T-cell (primary cell): ENCODE measurements at regions not wholly inside any gene's neighbourhood (a gene's known extent, or its start where the extent isn't known, plus 50 kb on each side); places are given as distances from the start of the nearest gene placed in this dataset.

Source experiments
- ATAC-seq, 4 experiments: fragments of 200-7000 bp in 3 of 4; fragments of 150-1000 bp in 1 of 4; cut with Tn5 transposase; replicated peaks in 1 of 4; 1 replicate in 3 of 4; 2 replicates in 1 of 4; pipeline ENCODE4 v1.10.0; 2021; ENCODE audit warnings: moderate library complexity in 3 of 4, mild to moderate bottlenecking in 2 of 4, moderate number of reproducible peaks in 1 of 4
- CTCF ChIA-PET, 2 donors: fragments of 300-600 bp; sonication (Branson Sonifier 250); formaldehyde crosslinking; loops; one replicate each; lab custom pipeline; 2022; ENCODE audit warnings: antibody characterized with exemption in 2 of 2; lab: Charles Lee
- POLR2A ChIA-PET, 2 donors: fragments of 300-600 bp; sonication (Branson Sonifier 250); formaldehyde crosslinking; loops; one replicate each; lab custom pipeline; 2022; ENCODE audit warnings: antibody characterized with exemption in 2 of 2; lab: Charles Lee
- DNase-seq, 35 experiments: peaks; one replicate each; pipeline versions ENCODE4 v3.0.0 to v3.0.0-alpha.2; 2013 to 2023
- H3K27ac ChIP-seq: one replicate; pipeline ENCODE4 v1.5.1; 2013; ENCODE audit warnings: low read length
- H3K27me3 ChIP-seq, 2 experiments: replicated peaks in 1 of 2; 1 replicate in 1 of 2; 2 replicates in 1 of 2; pipeline versions ENCODE4 v1.6.1 to v1.7.0; 2013; ENCODE audit warnings: low read length in 1 of 2, mixed read lengths in 1 of 2; ENCODE audit not compliant: control insufficient read depth in 2 of 2, insufficient read depth in 2 of 2; ENCODE audit errors: extremely low read depth in 1 of 2
- H3K36me3 ChIP-seq, 2 donors: 1 replicate in 1 of 2; 2 replicates in 1 of 2; pipeline versions ENCODE4 v1.6.1 to v1.7.0; 2013; ENCODE audit warnings: low read length in 1 of 2; ENCODE audit not compliant: control insufficient read depth in 2 of 2, insufficient read depth in 1 of 2; ENCODE audit errors: extremely low read depth in 1 of 2
- H3K4me1 ChIP-seq, 2 experiments: 1 replicate in 1 of 2; 2 replicates in 1 of 2; pipeline versions ENCODE4 v1.6.1 to v1.7.0; 2013; ENCODE audit warnings: low read length in 2 of 2, mixed read lengths in 1 of 2; ENCODE audit not compliant: insufficient read depth in 2 of 2, control insufficient read depth in 1 of 2; ENCODE audit errors: extremely low read depth in 1 of 2
- H3K4me3 ChIP-seq, 2 donors: 1 replicate in 1 of 2; 2 replicates in 1 of 2; pipeline versions ENCODE4 v1.5.1 to v1.7.0; 2013; ENCODE audit warnings: mild to moderate bottlenecking in 2 of 2, low read length in 1 of 2, moderate library complexity in 1 of 2; ENCODE audit not compliant: control insufficient read depth in 1 of 2; ENCODE audit errors: extremely low read depth in 1 of 2
- H3K9me3 ChIP-seq: 2 replicates; pipeline ENCODE4 v1.7.0; 2013
- H3K27ac Mint-ChIP-seq, 2 donors: one replicate each; pipeline ENCODE4 v1.8.0; 2020 to 2021; ENCODE audit warnings: mild to moderate bottlenecking in 2 of 2, mixed read lengths in 2 of 2
- H3K27me3 Mint-ChIP-seq, 2 donors: one replicate each; pipeline ENCODE4 v1.8.0; 2021 to 2022; ENCODE audit warnings: mixed read lengths in 2 of 2
- H3K36me3 Mint-ChIP-seq: one replicate; pipeline ENCODE4 v1.8.0; 2021; ENCODE audit warnings: mixed read lengths
- H3K4me1 Mint-ChIP-seq, 3 donors: one replicate each; pipeline ENCODE4 v1.8.0; 2020 to 2022; ENCODE audit warnings: mixed read lengths in 3 of 3, mild to moderate bottlenecking in 1 of 3
- H3K4me3 Mint-ChIP-seq, 3 donors: one replicate each; pipeline ENCODE4 v1.8.0; 2020 to 2022; ENCODE audit warnings: mild to moderate bottlenecking in 3 of 3, mixed read lengths in 3 of 3, moderate library complexity in 3 of 3
- H3K9me3 Mint-ChIP-seq, 3 donors: one replicate each; pipeline ENCODE4 v1.8.0; 2020 to 2022; ENCODE audit warnings: mixed read lengths in 3 of 3
- WGBS: methylation state at CpG from one replicate; pipeline ENCODE4 v1.1.5; 2013; ENCODE audit warnings: missing lambda C conversion rate; ENCODE audit not compliant: insufficient coverage; 5-methylcytosine and 5-hydroxymethylcytosine counted together

GRCh38 chr2:122471753-122472152, 716.3 kb downstream of the TSN start:
- no peak overlapping the region for H3K27ac Mint-ChIP-seq
- Histone ChIP-seq H3K36me3 (no peaks in the 10 kb centered on the region), H3K4me3 (no peak overlapping the region), H3K27me3 (no peaks in the 10 kb centered on the region), H3K9me3 (no peaks in the 10 kb centered on the region), H3K4me1 (no peaks in the 10 kb centered on the region), H3K27ac (no peak overlapping the region)
- POLR2A ChIA-PET, result no interaction called here
- no peaks in the 10 kb centered on the region for H3K4me1 Mint-ChIP-seq
- H3K9me3 Mint-ChIP-seq, result peaks cover 0 to 9% (median 0%) of the 10 kb centered on the region in 3 donors
- no peak for ATAC-seq
- H3K27me3 Mint-ChIP-seq, result no peaks in the 10 kb centered on the region
- no peaks in the 10 kb centered on the region for H3K36me3 Mint-ChIP-seq
- no peak overlapping the region for H3K4me3 Mint-ChIP-seq
- no peak for DNase-seq
- CTCF ChIA-PET, result no interaction called here

- H3K27ac Mint-ChIP-seq, result no peak overlapping the region
- Histone ChIP-seq H3K9me3 (no peaks in the 10 kb centered on the region), H3K4me3 (no peak overlapping the region), H3K4me1 (no peaks in the 10 kb centered on the region), H3K27me3 (no peaks in the 10 kb centered on the region), H3K36me3 (no peaks in the 10 kb centered on the region), H3K27ac (no peak overlapping the region)
- ATAC-seq, result no peak
- H3K27me3 Mint-ChIP-seq, result no peaks in the 10 kb centered on the region
- peaks cover 0 to 7% (median 7%) of the 10 kb centered on the region in 3 donors for H3K9me3 Mint-ChIP-seq
- H3K4me3 Mint-ChIP-seq, result no peak overlapping the region
- H3K4me1 Mint-ChIP-seq, result no peaks in the 10 kb centered on the region
- no peak for DNase-seq
- WGBS, result 86% methylated on average over 1 of the region's 2 CpGs
- H3K36me3 Mint-ChIP-seq, result no peaks in the 10 kb centered on the region
- ChIA-PET POLR2A (no interaction called here), CTCF (no interaction called here)
Observed at GRCh38 chr2:122478117-122478516, 722.7 kb downstream of the TSN start.

GRCh38 chr2:122478771-122479170, 723.3 kb downstream of the TSN start:
- H3K4me3 Mint-ChIP-seq, result no peak overlapping the region
- Histone ChIP-seq H3K27me3 (no peaks in the 10 kb centered on the region), H3K27ac (no peak overlapping the region), H3K4me1 (no peaks in the 10 kb centered on the region), H3K9me3 (no peaks in the 10 kb centered on the region), H3K4me3 (no peak overlapping the region), H3K36me3 (no peaks in the 10 kb centered on the region)
- CTCF ChIA-PET, result no interaction called here
- DNase-seq, result no peak
- H3K4me1 Mint-ChIP-seq, result no peaks in the 10 kb centered on the region
- no peak for ATAC-seq
- H3K36me3 Mint-ChIP-seq, result no peaks in the 10 kb centered on the region
- H3K9me3 Mint-ChIP-seq, result peaks cover 0 to 10% (median 9%) of the 10 kb centered on the region in 3 donors
- no peak overlapping the region for H3K27ac Mint-ChIP-seq
- whole genome bisulfite sequencing, result no CpG with 5 or more reads among the region's 2 CpGs
- POLR2A ChIA-PET, result no interaction called here
- no peaks in the 10 kb centered on the region for H3K27me3 Mint-ChIP-seq

GRCh38 chr2:122480501-122481243, 725.2 kb downstream of the TSN start:
- POLR2A ChIA-PET, result no interaction called here
- CTCF ChIA-PET, result no interaction called here
- WGBS, result no CpG with 5 or more reads among the region's 6 CpGs
- H3K36me3 ChIP-seq, result no peaks in the 10 kb centered on the region
- H3K4me3 Mint-ChIP-seq, result no peak overlapping the region
- H3K9me3 ChIP-seq, result no peaks in the 10 kb centered on the region
- no peaks in the 10 kb centered on the region for H3K27me3 ChIP-seq
- no peaks in the 10 kb centered on the region for H3K36me3 Mint-ChIP-seq
- DNase-seq, result no peak
- no peak overlapping the region for H3K27ac Mint-ChIP-seq
- H3K4me1 ChIP-seq, result no peaks in the 10 kb centered on the region
- no peaks in the 10 kb centered on the region for H3K4me1 Mint-ChIP-seq
- no peak overlapping the region for H3K4me3 ChIP-seq
- no peaks in the 10 kb centered on the region for H3K27me3 Mint-ChIP-seq
- H3K9me3 Mint-ChIP-seq, result peaks cover 0 to 9% (median 7%) of the 10 kb centered on the region in 3 donors
- no peak overlapping the region for H3K27ac ChIP-seq
- no peak for ATAC-seq

GRCh38 chr2:122481244-122481622, 725.8 kb downstream of the TSN start:
- Histone ChIP-seq H3K36me3 (no peaks in the 10 kb centered on the region), H3K27me3 (no peaks in the 10 kb centered on the region), H3K27ac (no peak overlapping the region), H3K9me3 (no peaks in the 10 kb centered on the region), H3K4me3 (no peak overlapping the region), H3K4me1 (no peaks in the 10 kb centered on the region)
- H3K4me1 Mint-ChIP-seq, result no peaks in the 10 kb centered on the region
- no peaks in the 10 kb centered on the region for H3K27me3 Mint-ChIP-seq
- ChIA-PET POLR2A (interaction anchor here in 1 of 2 donors (0.6 kb wide), 1 partner anchor 613 kb away, joined by 3 read pairs; no protein-coding TSS in a partner anchor), CTCF (no interaction called here)
- H3K9me3 Mint-ChIP-seq, result peaks cover 0 to 9% (median 7%) of the 10 kb centered on the region in 3 donors
- H3K36me3 Mint-ChIP-seq, result no peaks in the 10 kb centered on the region
- H3K4me3 Mint-ChIP-seq, result no peak overlapping the region
- WGBS, result no CpG with 5 or more reads among the region's 2 CpGs
- no peak for DNase-seq
- no peak overlapping the region for H3K27ac Mint-ChIP-seq
- ATAC-seq, result no peak

- DNase-seq, result no peak
- Mint-ChIP-seq H3K27ac (no peak overlapping the region), H3K9me3 (peaks cover 0 to 9% (median 7%) of the 10 kb centered on the region in 3 donors), H3K4me3 (no peak overlapping the region), H3K27me3 (no peaks in the 10 kb centered on the region), H3K4me1 (no peaks in the 10 kb centered on the region), H3K36me3 (no peaks in the 10 kb centered on the region)
- H3K36me3 ChIP-seq, result no peaks in the 10 kb centered on the region
- ChIA-PET CTCF (no interaction called here), POLR2A (interaction anchor here in 1 of 2 donors (0.6 kb wide), 1 partner anchor 612 kb away, joined by 3 read pairs; no protein-coding TSS in a partner anchor)
- H3K4me3 ChIP-seq, result no peak overlapping the region
- H3K27ac ChIP-seq, result no peak overlapping the region
- H3K27me3 ChIP-seq, result no peaks in the 10 kb centered on the region
- no peaks in the 10 kb centered on the region for H3K4me1 ChIP-seq
- H3K9me3 ChIP-seq, result no peaks in the 10 kb centered on the region
- ATAC-seq, result no peak
Observed at GRCh38 chr2:122481717-122482116, 726.3 kb downstream of the TSN start.
